ENCODE measurements at regions not wholly inside any gene's neighbourhood (a gene's known extent, or its start where the extent isn't known, plus 50 kb on each side); places are given as distances from the start of the nearest gene placed in this dataset.

DNA sequence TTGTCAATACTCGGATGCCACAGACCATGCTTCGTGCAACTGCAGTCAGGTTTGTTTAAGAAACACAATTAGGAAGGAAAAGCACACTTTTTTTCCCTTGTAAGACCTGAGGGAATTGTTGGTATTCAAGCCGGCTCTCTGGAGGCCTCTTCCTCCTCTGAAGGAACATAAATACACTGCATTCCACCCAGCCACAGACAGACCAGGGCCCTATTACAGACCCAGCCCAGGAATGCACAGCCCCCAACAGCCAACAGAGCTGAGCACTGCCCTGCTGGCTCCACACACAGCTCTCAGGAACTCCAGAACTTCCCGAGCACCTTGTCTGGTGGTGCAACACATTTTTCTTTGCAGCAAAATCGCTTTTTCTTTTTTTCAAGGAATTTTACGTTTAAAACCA lies 488.7 kb upstream of the PROK2 start:
- no peak overlapping the region for H3K4me3 ChIP-seq
- no peaks in the 10 kb centered on the region for H3K36me3 ChIP-seq
- peaks cover 24 to 35% of the 10 kb centered on the region in 2 donors for H3K4me1 ChIP-seq
- TF ChIP-seq, protein P1, sequence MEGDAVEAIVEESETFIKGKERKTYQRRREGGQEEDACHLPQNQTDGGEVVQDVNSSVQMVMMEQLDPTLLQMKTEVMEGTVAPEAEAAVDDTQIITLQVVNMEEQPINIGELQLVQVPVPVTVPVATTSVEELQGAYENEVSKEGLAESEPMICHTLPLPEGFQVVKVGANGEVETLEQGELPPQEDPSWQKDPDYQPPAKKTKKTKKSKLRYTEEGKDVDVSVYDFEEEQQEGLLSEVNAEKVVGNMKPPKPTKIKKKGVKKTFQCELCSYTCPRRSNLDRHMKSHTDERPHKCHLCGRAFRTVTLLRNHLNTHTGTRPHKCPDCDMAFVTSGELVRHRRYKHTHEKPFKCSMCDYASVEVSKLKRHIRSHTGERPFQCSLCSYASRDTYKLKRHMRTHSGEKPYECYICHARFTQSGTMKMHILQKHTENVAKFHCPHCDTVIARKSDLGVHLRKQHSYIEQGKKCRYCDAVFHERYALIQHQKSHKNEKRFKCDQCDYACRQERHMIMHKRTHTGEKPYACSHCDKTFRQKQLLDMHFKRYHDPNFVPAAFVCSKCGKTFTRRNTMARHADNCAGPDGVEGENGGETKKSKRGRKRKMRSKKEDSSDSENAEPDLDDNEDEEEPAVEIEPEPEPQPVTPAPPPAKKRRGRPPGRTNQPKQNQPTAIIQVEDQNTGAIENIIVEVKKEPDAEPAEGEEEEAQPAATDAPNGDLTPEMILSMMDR (IDR thresholded peaks at IDR 0.05 in 4 of 5, conservative IDR thresholded peaks at IDR 0.05 in 1 of 5) = no peak
- no peak for TF ChIP-seq POLR2A (IDR thresholded peaks at IDR 0.05)
- no peak for DNase-seq
- in situ Hi-C loops (cut with MboI; ENCODE audit: low sequenced_read_pairs in 4 of 4) = no loop called here
- H3K27ac ChIP-seq = no peak overlapping the region
- ATAC-seq = no peak
- no peaks in the 10 kb centered on the region for H3K27me3 ChIP-seq
- intact Hi-C loops (cut with DNase I; ENCODE audit: low total_unique reads) = loop anchor here (5.0 to 10.0 kb wide), 2 partner anchors 174 to 551 kb away; partner anchors contain the start of gene RYBP
- H3K9me3 ChIP-seq = no peaks in the 10 kb centered on the region

DNA sequence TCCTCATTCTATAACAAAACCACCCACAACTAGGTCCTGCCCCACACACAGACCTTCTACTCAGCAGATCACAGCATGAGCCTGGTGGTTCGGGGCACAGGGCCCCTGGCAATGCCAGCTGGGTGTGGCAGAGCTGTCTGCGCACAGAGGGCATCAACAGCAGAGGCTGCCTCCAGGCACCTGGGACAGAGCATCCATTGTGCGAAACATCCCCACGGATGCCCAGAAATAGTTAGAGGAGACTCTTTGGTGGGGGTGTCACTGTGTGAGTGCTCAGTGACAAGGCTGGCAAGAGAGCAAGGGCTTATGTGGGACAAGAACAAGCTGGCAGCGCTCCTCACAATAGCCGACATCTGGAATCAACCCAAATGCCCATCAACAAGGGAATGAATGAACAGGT lies 487.4 kb upstream of the PROK2 start:
- DNase-seq = no peak
- no peak for ATAC-seq
- Histone ChIP-seq H3K27me3 (no peaks in the 10 kb centered on the region), H3K4me3 (no peak overlapping the region), H3K9me3 (no peaks in the 10 kb centered on the region), H3K4me1 (peaks cover 24 to 35% of the 10 kb centered on the region in 2 donors), H3K36me3 (no peaks in the 10 kb centered on the region), H3K27ac (no peak overlapping the region)
- in situ Hi-C loops (cut with MboI; ENCODE audit: low sequenced_read_pairs in 4 of 4) (no loop called here), intact Hi-C loops (cut with DNase I; ENCODE audit: low total_unique reads) (loop anchor here (5.0 to 10.0 kb wide), 2 partner anchors 175 to 552 kb away; partner anchors contain the start of gene RYBP)
- TF ChIP-seq, protein P1 (IDR thresholded peaks at IDR 0.05 in 4 of 5, conservative IDR thresholded peaks at IDR 0.05 in 1 of 5) = no peak
- TF ChIP-seq POLR2A (IDR thresholded peaks at IDR 0.05) = no peak

DNA sequence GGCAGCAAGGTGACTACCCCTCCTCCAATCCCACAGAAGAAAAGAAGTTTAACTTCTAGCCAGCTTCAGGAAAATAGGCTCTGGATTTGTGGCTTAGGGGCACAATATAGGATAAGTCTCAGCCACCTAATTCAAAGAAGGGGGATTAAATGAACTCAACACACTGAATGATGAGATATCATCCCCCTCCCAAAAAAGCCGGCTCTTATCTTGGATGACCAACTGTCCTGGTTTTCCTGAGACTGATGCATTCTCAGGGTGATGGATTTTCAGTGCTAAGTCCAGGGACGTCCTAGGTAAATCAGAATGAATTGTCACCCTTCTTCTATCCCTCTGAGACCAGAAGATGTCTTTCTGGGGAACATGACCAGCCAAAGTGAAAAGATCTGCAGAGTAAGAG lies 487.0 kb upstream of the PROK2 start:
- Histone ChIP-seq H3K27ac (no peak overlapping the region), H3K36me3 (no peaks in the 10 kb centered on the region), H3K9me3 (no peaks in the 10 kb centered on the region), H3K4me1 (peaks cover 24 to 35% of the 10 kb centered on the region in 2 donors), H3K27me3 (no peaks in the 10 kb centered on the region), H3K4me3 (no peak overlapping the region)
- ATAC-seq (no peak), DNase-seq (no peak)
- TF ChIP-seq, protein P1 (IDR thresholded peaks at IDR 0.05 in 4 of 5, conservative IDR thresholded peaks at IDR 0.05 in 1 of 5) = no peak
- TF ChIP-seq POLR2A (IDR thresholded peaks at IDR 0.05) = no peak
- intact Hi-C loops (cut with DNase I; ENCODE audit: low total_unique reads) = loop anchor here (5.0 to 10.0 kb wide), 2 partner anchors 175 to 553 kb away; partner anchors contain the start of gene RYBP
- in situ Hi-C loops (cut with MboI; ENCODE audit: low sequenced_read_pairs in 4 of 4) = no loop called here

DNA sequence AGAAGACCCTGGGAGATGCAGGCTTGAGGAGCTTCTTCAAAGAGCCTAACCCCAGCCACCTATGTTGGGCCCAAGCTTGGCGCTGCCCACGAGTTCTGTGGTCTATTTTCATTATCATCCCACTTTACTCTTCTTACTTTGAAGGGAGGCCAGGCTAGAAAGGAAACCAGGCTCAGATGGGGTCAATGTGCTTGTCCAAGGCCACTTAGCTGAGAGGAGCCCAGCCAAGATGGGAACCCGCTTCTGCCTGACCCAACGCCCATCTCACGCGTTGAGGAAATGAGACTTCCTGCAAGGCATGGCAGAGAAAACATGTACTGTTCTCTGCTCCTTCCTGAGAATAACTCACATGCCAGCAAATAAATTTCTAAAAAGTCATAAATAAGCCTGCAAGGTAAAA lies 486.3 kb upstream of the PROK2 start:
- TF ChIP-seq POLR2A (IDR thresholded peaks at IDR 0.05) = no peak
- TF ChIP-seq, protein P1 (IDR thresholded peaks at IDR 0.05 in 4 of 5, conservative IDR thresholded peaks at IDR 0.05 in 1 of 5) = no peak
- no peak for ATAC-seq
- Histone ChIP-seq H3K27ac (no peak overlapping the region), H3K4me3 (no peak overlapping the region), H3K9me3 (no peaks in the 10 kb centered on the region), H3K36me3 (no peaks in the 10 kb centered on the region), H3K4me1 (peaks cover 24 to 35% of the 10 kb centered on the region in 2 donors), H3K27me3 (no peaks in the 10 kb centered on the region)
- intact Hi-C loops (cut with DNase I; ENCODE audit: low total_unique reads) (loop anchor here (5.0 to 10.0 kb wide), 2 partner anchors 176 to 554 kb away; partner anchors contain the start of gene RYBP), in situ Hi-C loops (cut with MboI; ENCODE audit: low sequenced_read_pairs in 4 of 4) (no loop called here)
- peak; percentile 20 to 26 for DNase-seq

DNA sequence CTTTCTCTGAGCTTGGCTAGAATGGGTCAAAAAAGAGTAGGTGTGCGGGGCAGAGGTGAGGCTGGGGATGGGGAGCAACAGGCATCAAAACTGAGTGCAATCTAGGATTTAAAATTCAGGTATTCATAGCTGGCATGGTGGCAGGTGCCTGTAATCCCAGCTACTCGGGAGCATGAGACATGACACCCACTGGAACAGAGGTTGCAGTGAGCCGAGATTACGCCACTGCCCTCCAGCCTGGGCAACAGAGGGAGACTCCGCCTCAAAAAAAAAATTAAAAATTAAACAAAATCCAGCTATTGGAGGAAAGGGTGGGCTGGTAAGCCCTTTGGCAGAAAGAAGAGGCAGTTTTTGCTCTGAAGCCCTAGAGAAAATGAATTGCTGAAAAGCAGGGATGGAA lies 485.8 kb upstream of the PROK2 start:
- Histone ChIP-seq H3K4me1 (peaks cover 24 to 35% of the 10 kb centered on the region in 2 donors), H3K27ac (peak overlapping the region in 2 of 4 donors; percentile 27 to 38), H3K4me3 (no peak overlapping the region), H3K27me3 (no peaks in the 10 kb centered on the region), H3K36me3 (no peaks in the 10 kb centered on the region), H3K9me3 (no peaks in the 10 kb centered on the region)
- in situ Hi-C loops (cut with MboI; ENCODE audit: low sequenced_read_pairs in 4 of 4) = no loop called here
- ATAC-seq = no peak
- TF ChIP-seq POLR2A (IDR thresholded peaks at IDR 0.05) = no peak
- no peak for DNase-seq
- intact Hi-C loops (cut with DNase I; ENCODE audit: low total_unique reads) = loop anchor here (5.0 to 10.0 kb wide), 2 partner anchors 177 to 554 kb away; partner anchors contain the start of gene RYBP

All from gastrocnemius medialis (tissue), 4 donors.